Neural cell (in vitro differentiated cells): ENCODE measurements at regions not wholly inside any gene's neighbourhood (a gene's known extent, or its start where the extent isn't known, plus 50 kb on each side); places are given as distances from the start of the nearest gene placed in this dataset.

Experiments used
- EP300 ChIP-seq: fragments of 450-650 bp; conservative IDR thresholded peaks from 2 replicates; pipeline ENCODE4 v1.6.1; 2014; ENCODE audit warnings: antibody characterized with exemption, mild to moderate bottlenecking, moderate library complexity; ENCODE audit not compliant: poor library complexity, severe bottlenecking
- EZH2 ChIP-seq: fragments of 200-600, 300-800 bp; shearing (Covaris generic), sonication (generic); IDR thresholded peaks from 2 replicates; pipeline ENCODE4 v1.6.1; 2014; ENCODE audit warnings: antibody characterized with exemption, low read length, borderline replicate concordance, mild to moderate bottlenecking; ENCODE audit not compliant: insufficient read depth, poor library complexity, severe bottlenecking
- MXI1 ChIP-seq: fragments of 450-650 bp; conservative IDR thresholded peaks from 2 replicates; pipeline ENCODE4 v1.6.1; 2014; ENCODE audit warnings: antibody characterized with exemption, mild to moderate bottlenecking; ENCODE audit not compliant: poor library complexity, severe bottlenecking
- POLR2AphosphoS5 ChIP-seq: IDR thresholded peaks from 2 replicates; pipeline ENCODE4 v1.6.1; 2012
- RAD21 ChIP-seq: fragments of 450-650 bp; conservative IDR thresholded peaks from 2 replicates; pipeline ENCODE4 v1.6.1; 2014; ENCODE audit warnings: antibody characterized with exemption, mild to moderate bottlenecking, moderate library complexity
- SMC3 ChIP-seq: fragments of 450-650 bp; conservative IDR thresholded peaks from 2 replicates; pipeline ENCODE4 v1.6.1; 2014; ENCODE audit warnings: antibody characterized with exemption, mild to moderate bottlenecking, moderate library complexity; ENCODE audit not compliant: poor library complexity
- TAF1 ChIP-seq: IDR thresholded peaks from 2 replicates; pipeline ENCODE4 v1.6.1; 2012; ENCODE audit warnings: low read depth
- TF ChIP-seq, protein P1 (sequence below): IDR thresholded peaks from 2 replicates; pipeline ENCODE4 v1.6.1; 2012; ENCODE audit warnings: borderline replicate concordance
- TF ChIP-seq, protein P2 (sequence below): fragments of 450-650 bp; IDR thresholded peaks from 2 replicates; pipeline ENCODE4 v1.5.1; 2014; ENCODE audit warnings: antibody characterized with exemption, mild to moderate bottlenecking, moderate library complexity; ENCODE audit not compliant: poor library complexity, severe bottlenecking

DNA sequence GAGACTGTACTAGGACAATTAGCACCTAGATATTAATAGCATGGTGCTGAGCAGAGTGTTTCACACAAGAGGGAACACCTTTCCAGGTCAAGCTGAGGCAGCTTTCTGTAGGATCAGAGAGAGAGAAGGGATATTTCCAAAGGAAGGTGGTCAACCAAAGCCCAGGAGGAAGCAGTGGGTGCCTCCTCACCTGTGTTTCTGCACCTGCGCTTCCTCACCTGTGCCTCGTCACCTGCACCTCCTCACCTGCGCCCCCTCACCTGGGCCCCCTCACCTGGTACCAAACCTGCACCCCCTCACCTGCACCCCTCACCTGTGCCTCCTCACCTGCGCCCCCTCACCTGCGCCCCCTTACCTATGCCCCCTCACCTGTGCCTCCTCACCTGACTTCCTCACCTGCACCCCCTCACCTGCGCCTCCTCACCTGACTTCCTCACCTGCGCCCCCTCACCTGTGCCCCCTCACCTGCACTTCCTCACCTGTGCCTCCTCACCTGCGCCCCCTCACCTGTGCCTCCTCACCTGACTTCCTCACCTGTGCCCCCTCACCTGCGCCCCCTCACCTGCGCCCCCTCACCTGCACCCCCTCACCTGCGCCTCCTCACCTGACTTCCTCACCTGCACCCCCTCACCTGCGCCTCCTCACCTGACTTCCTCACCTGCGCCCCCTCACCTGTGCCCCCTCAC lies 67.9 kb downstream of the TTLL2 start:
- TF ChIP-seq, protein P1, sequence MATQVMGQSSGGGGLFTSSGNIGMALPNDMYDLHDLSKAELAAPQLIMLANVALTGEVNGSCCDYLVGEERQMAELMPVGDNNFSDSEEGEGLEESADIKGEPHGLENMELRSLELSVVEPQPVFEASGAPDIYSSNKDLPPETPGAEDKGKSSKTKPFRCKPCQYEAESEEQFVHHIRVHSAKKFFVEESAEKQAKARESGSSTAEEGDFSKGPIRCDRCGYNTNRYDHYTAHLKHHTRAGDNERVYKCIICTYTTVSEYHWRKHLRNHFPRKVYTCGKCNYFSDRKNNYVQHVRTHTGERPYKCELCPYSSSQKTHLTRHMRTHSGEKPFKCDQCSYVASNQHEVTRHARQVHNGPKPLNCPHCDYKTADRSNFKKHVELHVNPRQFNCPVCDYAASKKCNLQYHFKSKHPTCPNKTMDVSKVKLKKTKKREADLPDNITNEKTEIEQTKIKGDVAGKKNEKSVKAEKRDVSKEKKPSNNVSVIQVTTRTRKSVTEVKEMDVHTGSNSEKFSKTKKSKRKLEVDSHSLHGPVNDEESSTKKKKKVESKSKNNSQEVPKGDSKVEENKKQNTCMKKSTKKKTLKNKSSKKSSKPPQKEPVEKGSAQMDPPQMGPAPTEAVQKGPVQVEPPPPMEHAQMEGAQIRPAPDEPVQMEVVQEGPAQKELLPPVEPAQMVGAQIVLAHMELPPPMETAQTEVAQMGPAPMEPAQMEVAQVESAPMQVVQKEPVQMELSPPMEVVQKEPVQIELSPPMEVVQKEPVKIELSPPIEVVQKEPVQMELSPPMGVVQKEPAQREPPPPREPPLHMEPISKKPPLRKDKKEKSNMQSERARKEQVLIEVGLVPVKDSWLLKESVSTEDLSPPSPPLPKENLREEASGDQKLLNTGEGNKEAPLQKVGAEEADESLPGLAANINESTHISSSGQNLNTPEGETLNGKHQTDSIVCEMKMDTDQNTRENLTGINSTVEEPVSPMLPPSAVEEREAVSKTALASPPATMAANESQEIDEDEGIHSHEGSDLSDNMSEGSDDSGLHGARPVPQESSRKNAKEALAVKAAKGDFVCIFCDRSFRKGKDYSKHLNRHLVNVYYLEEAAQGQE, result no peak
- TF ChIP-seq RAD21 (no peak), EZH2 (no peak), TAF1 (no peak), POLR2AphosphoS5 (no peak), SMC3 (no peak), EP300 (no peak), MXI1 (no peak)
- TF ChIP-seq, protein P2, sequence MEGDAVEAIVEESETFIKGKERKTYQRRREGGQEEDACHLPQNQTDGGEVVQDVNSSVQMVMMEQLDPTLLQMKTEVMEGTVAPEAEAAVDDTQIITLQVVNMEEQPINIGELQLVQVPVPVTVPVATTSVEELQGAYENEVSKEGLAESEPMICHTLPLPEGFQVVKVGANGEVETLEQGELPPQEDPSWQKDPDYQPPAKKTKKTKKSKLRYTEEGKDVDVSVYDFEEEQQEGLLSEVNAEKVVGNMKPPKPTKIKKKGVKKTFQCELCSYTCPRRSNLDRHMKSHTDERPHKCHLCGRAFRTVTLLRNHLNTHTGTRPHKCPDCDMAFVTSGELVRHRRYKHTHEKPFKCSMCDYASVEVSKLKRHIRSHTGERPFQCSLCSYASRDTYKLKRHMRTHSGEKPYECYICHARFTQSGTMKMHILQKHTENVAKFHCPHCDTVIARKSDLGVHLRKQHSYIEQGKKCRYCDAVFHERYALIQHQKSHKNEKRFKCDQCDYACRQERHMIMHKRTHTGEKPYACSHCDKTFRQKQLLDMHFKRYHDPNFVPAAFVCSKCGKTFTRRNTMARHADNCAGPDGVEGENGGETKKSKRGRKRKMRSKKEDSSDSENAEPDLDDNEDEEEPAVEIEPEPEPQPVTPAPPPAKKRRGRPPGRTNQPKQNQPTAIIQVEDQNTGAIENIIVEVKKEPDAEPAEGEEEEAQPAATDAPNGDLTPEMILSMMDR, result no peak
